A549 (cell line): ENCODE measurements at regions not wholly inside any gene's neighbourhood (a gene's known extent, or its start where the extent isn't known, plus 50 kb on each side); places are given as distances from the start of the nearest gene placed in this dataset.

Source experiments
- ATAC-seq, 2 experiments: fragments of 200-7000 bp in 1 of 2; fragments of >200 bp in 1 of 2; cut with Nextera tagmentation in 1 of 2; cut with Tn5 transposase in 1 of 2; 3 replicates each; pipeline versions ENCODE4 v1.8.0 to v1.9.1; 2018 to 2020; ENCODE audit warnings: mild to moderate bottlenecking in 1 of 2, moderate library complexity in 1 of 2
- CTCF ChIA-PET: fragments of 300-600 bp; sonication (Branson Sonifier 250); formaldehyde crosslinking; extraction: SDS; loops from one replicate; lab custom pipeline; 2021; ENCODE audit warnings: antibody characterized with exemption, inconsistent platforms; lab: Yijun Ruan, JAX
- POLR2A ChIA-PET: fragments of 350-600 bp; formaldehyde crosslinking; extraction: SDS; loops from one replicate; lab custom pipeline; 2021; ENCODE audit warnings: antibody characterized with exemption, inconsistent platforms; lab: Yijun Ruan, JAX
- DNase-seq, 2 experiments: peaks; one replicate each; pipeline versions ENCODE4 v3.0.0 to v3.0.0-alpha.2; 2011 to 2016; ENCODE audit warnings: low read depth in 1 of 2, low spot score in 1 of 2
- FAIRE-seq: peaks from 2 replicates; lab custom pipeline; 2011; peaks lifted over from hg19 to GRCh38; lab: Jason Lieb, UNC
- H3K27ac ChIP-seq, 2 experiments: fragments of >200 bp; sonication (Bioruptor Twin); formaldehyde crosslinking; 3 replicates each; pipeline ENCODE4 v1.5.1; 2016 to 2017
- H3K4me1 ChIP-seq: fragments of >200 bp; sonication (Bioruptor Twin); formaldehyde crosslinking; 3 replicates; pipeline ENCODE4 v1.6.1; 2016
- H3K4me2 ChIP-seq: fragments of >200 bp; sonication (Bioruptor Twin); formaldehyde crosslinking; 3 replicates; pipeline ENCODE4 v1.6.1; 2016
- H3K4me3 ChIP-seq: fragments of >200 bp; sonication (Bioruptor Twin); formaldehyde crosslinking; 3 replicates; pipeline ENCODE4 v1.5.1; 2016
- H3K9me3 ChIP-seq: fragments of >200 bp; sonication (Bioruptor Twin); formaldehyde crosslinking; 3 replicates; pipeline ENCODE4 v1.6.1; 2016
- CBX8 ChIP-seq: fragments of 200-600 bp; sonication (generic); IDR thresholded peaks from 2 replicates; pipeline ENCODE4 v1.6.1; 2016
- CEBPB ChIP-seq, 2 experiments: fragments of >200 bp in 1 of 2; sonication (Bioruptor Twin) in 1 of 2; formaldehyde crosslinking in 1 of 2; IDR thresholded peaks; 2 replicates each; pipeline ENCODE4 v1.6.1; 2012 to 2016
- CHD2 ChIP-seq: fragments of 150-350 bp; IDR thresholded peaks from 2 replicates; pipeline ENCODE4 v1.6.1; 2014; ENCODE audit warnings: low read length; ENCODE audit not compliant: partially characterized antibody
- CHD4 ChIP-seq: fragments of 200-600 bp; sonication (generic); IDR thresholded peaks from 2 replicates; pipeline ENCODE4 v1.6.1; 2016; ENCODE audit warnings: antibody characterized with exemption, mild to moderate bottlenecking, borderline replicate concordance
- ESRRA ChIP-seq: fragments of 150-350 bp; IDR thresholded peaks from 2 replicates; pipeline ENCODE4 v1.6.1; 2014; ENCODE audit warnings: mild to moderate bottlenecking, low read length, borderline replicate concordance
- FOXS1 ChIP-seq: fragments of 250-450 bp; sonication (Bioruptor Pico); IDR thresholded peaks from 2 replicates; pipeline ENCODE4 v1.5.0; 2020; ENCODE audit warnings: mild to moderate bottlenecking, moderate library complexity
- HDAC2 ChIP-seq: fragments of 200-600 bp; sonication (generic); IDR thresholded peaks from 2 replicates; pipeline ENCODE4 v1.6.1; 2016
- HOXA7 ChIP-seq: fragments of 250-450 bp; sonication (Bioruptor Pico); IDR thresholded peaks from 2 replicates; pipeline ENCODE4 v1.5.0; 2020; ENCODE audit warnings: mild to moderate bottlenecking, moderate library complexity
- HOXB5 ChIP-seq: fragments of 250-450 bp; sonication (Bioruptor Pico); IDR thresholded peaks from 2 replicates; pipeline ENCODE4 v1.5.0; 2020; ENCODE audit warnings: mild to moderate bottlenecking, moderate library complexity
- KDM1A ChIP-seq: fragments of 200-600 bp; sonication (generic); IDR thresholded peaks from 2 replicates; pipeline ENCODE4 v1.6.1; 2016; ENCODE audit warnings: low read depth, mild to moderate bottlenecking
- KDM5A ChIP-seq: fragments of 200-600 bp; sonication (generic); IDR thresholded peaks from 2 replicates; pipeline ENCODE4 v1.6.1; 2016; ENCODE audit warnings: antibody characterized with exemption, mild to moderate bottlenecking
- MAFK ChIP-seq: fragments of 450-650 bp; IDR thresholded peaks from 2 replicates; pipeline ENCODE4 v1.6.1; 2014; ENCODE audit not compliant: partially characterized antibody
- MAZ ChIP-seq: fragments of 150-350 bp; IDR thresholded peaks from 2 replicates; pipeline ENCODE4 v1.6.1; 2014; ENCODE audit warnings: antibody characterized with exemption, low read depth, low read length, borderline replicate concordance
- MYC ChIP-seq: IDR thresholded peaks from 2 replicates; pipeline ENCODE4 v1.6.1; 2012; ENCODE audit warnings: mild to moderate bottlenecking, inconsistent platforms, low read length, improper control_type of control experiment, borderline replicate concordance
- NPAS2 ChIP-seq: fragments of 250-450 bp; sonication (Bioruptor Pico); IDR thresholded peaks from 2 replicates; pipeline ENCODE4 v1.8.0; 2022; ENCODE audit warnings: mild to moderate bottlenecking, moderate library complexity, borderline replicate concordance
- PHF8 ChIP-seq: fragments of 200-600 bp; sonication (generic); IDR thresholded peaks from 2 replicates; pipeline ENCODE4 v1.6.1; 2016; ENCODE audit warnings: low read depth, mild to moderate bottlenecking, antibody characterized with exemption, moderate library complexity, borderline replicate concordance
- POLR2A ChIP-seq: IDR thresholded peaks from 2 replicates; pipeline ENCODE4 v1.6.1; 2012; ENCODE audit warnings: mild to moderate bottlenecking, low read length
- POLR2AphosphoS2 ChIP-seq: conservative IDR thresholded peaks from 2 replicates; pipeline ENCODE4 v1.6.1; 2012; ENCODE audit warnings: low read length, improper control_type of control experiment, inconsistent platforms
- RAD21 ChIP-seq, 2 experiments: fragments of >200 bp in 1 of 2; sonication (Bioruptor Twin) in 1 of 2; formaldehyde crosslinking in 1 of 2; IDR thresholded peaks in 1 of 2; conservative IDR thresholded peaks in 1 of 2; 2 replicates in 1 of 2; 3 replicates in 1 of 2; pipeline ENCODE4 v1.6.1; 2012 to 2018; ENCODE audit warnings: inconsistent platforms in 1 of 2
- RCOR1 ChIP-seq: fragments of 150-350 bp; IDR thresholded peaks from 2 replicates; pipeline ENCODE4 v1.6.1; 2014; ENCODE audit warnings: antibody characterized with exemption, low read length, low read depth
- TP53 ChIP-seq: fragments of 250-450 bp; sonication (Bioruptor Pico); IDR thresholded peaks from 2 replicates; pipeline ENCODE4 v1.5.0; 2021; ENCODE audit warnings: mild to moderate bottlenecking, moderate library complexity
- ZC3H11A ChIP-seq: fragments of 450-650 bp; IDR thresholded peaks from 2 replicates; pipeline ENCODE4 v1.6.1; 2014; ENCODE audit warnings: antibody characterized with exemption, mild to moderate bottlenecking
- ZFP36 ChIP-seq: fragments of 450-650 bp; IDR thresholded peaks from 2 replicates; pipeline ENCODE4 v1.6.1; 2014; ENCODE audit warnings: borderline replicate concordance; ENCODE audit not compliant: partially characterized antibody
- WGBS: methylation state at CpG from one replicate; pipeline ENCODE4 v1.1.6; 2017; ENCODE audit errors: missing lambda C conversion rate; 5-methylcytosine and 5-hydroxymethylcytosine counted together
- TF ChIP-seq, protein P1 (sequence below): fragments of 250-450 bp; sonication (Bioruptor Pico); IDR thresholded peaks from 2 replicates; pipeline ENCODE4 v1.5.0; 2021; ENCODE audit warnings: mild to moderate bottlenecking, moderate library complexity, borderline replicate concordance
- TF ChIP-seq, protein P2 (sequence below): fragments of 250-450 bp; sonication (Bioruptor Pico); IDR thresholded peaks from 2 replicates; pipeline ENCODE4 v1.5.0; 2020; ENCODE audit warnings: low read depth, mild to moderate bottlenecking, moderate library complexity
- TF ChIP-seq, protein P3 (sequence below): fragments of >200 bp; sonication (Bioruptor Twin); formaldehyde crosslinking; IDR thresholded peaks from 3 replicates; pipeline ENCODE4 v1.6.1; 2016
- TF ChIP-seq, protein P4 (sequence below): IDR thresholded peaks from 2 replicates; pipeline ENCODE4 v1.6.1; 2012; ENCODE audit warnings: low read depth, borderline replicate concordance
- TF ChIP-seq, protein P5 (sequence below): fragments of 450-650 bp; IDR thresholded peaks from 2 replicates; pipeline ENCODE4 v1.6.1; 2014; ENCODE audit warnings: antibody characterized with exemption

DNA sequence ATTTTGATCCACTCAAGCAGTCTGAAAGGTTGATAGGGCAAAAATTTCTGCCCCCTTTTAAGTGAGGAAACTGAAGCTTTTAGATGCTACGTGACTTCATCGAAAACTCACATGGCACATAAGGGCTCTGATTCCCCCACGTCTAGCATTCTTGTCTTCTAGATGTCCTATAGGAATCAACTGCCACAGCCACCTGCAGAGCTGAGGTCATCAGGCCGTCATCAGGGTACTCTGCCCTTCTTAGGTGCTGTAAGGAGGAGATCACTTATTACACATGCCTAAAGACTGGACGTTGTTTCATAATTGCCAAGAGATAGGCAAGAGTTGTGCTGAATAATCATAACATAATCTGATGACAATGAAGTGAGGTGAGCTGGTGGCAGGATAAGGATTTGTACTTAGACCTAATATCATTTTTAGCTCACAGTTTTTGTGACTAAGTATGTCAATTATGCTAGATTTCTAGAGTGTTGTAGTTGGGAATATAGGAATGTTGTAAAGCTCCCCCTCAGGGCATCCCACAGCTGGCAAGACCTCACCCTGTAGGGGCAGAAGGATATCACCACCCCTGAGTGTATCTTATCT, 349.4 kb downstream of the METTL15 start:
- TF ChIP-seq MAFK, result no peak
- TF ChIP-seq, protein P1, sequence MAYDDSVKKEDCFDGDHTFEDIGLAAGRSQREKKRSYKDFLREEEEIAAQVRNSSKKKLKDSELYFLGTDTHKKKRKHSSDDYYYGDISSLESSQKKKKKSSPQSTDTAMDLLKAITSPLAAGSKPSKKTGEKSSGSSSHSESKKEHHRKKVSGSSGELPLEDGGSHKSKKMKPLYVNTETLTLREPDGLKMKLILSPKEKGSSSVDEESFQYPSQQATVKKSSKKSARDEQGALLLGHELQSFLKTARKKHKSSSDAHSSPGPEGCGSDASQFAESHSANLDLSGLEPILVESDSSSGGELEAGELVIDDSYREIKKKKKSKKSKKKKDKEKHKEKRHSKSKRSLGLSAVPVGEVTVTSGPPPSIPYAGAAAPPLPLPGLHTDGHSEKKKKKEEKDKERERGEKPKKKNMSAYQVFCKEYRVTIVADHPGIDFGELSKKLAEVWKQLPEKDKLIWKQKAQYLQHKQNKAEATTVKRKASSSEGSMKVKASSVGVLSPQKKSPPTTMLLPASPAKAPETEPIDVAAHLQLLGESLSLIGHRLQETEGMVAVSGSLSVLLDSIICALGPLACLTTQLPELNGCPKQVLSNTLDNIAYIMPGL, result no peak
- no peak for TF ChIP-seq CHD2
- no peak for TF ChIP-seq NPAS2 (CRISPR knock-in tag)
- TF ChIP-seq, protein P2, sequence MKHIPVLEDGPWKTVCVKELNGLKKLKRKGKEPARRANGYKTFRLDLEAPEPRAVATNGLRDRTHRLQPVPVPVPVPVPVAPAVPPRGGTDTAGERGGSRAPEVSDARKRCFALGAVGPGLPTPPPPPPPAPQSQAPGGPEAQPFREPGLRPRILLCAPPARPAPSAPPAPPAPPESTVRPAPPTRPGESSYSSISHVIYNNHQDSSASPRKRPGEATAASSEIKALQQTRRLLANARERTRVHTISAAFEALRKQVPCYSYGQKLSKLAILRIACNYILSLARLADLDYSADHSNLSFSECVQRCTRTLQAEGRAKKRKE, result no peak
- TF ChIP-seq KDM5A, result no peak
- TF ChIP-seq MYC, result no peak
- TF ChIP-seq RCOR1, result no peak
- no peak for TF ChIP-seq HOXA7 (CRISPR knock-in tag)
- TF ChIP-seq KDM1A, result no peak
- TF ChIP-seq ZC3H11A, result no peak
- TF ChIP-seq, protein P3, sequence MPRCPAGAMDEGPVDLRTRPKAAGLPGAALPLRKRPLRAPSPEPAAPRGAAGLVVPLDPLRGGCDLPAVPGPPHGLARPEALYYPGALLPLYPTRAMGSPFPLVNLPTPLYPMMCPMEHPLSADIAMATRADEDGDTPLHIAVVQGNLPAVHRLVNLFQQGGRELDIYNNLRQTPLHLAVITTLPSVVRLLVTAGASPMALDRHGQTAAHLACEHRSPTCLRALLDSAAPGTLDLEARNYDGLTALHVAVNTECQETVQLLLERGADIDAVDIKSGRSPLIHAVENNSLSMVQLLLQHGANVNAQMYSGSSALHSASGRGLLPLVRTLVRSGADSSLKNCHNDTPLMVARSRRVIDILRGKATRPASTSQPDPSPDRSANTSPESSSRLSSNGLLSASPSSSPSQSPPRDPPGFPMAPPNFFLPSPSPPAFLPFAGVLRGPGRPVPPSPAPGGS, result no peak
- TF ChIP-seq POLR2A, result no peak
- TF ChIP-seq POLR2AphosphoS2, result no peak
- WGBS, result 75% methylated on average over 5 of the region's 5 CpGs
- Histone ChIP-seq H3K4me2 (no peak overlapping the region), H3K27ac (no peak overlapping the region), H3K4me1 (peaks cover 15% of the 10 kb centered on the region), H3K9me3 (no peaks in the 10 kb centered on the region), H3K4me3 (no peak overlapping the region)
- ChIA-PET CTCF (interaction anchor here (1.2 kb wide), 1 partner anchor 14 kb away, joined by 3 read pairs; no protein-coding TSS in a partner anchor), POLR2A (no interaction called here)
- ATAC-seq (no peak), DNase-seq (no peak), FAIRE-seq (no peak)

DNA sequence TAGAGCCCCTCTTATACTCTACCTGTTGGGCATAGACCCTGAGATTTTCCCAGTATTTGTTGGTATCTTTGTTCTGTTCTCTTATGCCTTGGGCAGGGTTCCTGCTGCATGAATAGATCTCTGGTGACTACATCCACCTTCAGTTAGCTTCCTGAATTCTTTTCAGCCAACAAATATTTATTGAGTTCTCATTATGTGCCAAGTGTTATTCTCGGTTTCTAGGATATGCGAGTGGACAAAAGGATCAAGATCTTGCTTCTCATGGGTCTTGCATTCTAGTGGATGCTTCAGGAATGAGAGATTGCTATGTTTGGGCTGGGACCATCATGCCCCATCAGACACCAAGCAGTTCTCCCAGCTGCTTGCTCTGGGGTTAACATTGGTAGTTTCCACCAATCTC, 340.0 kb downstream of the METTL15 start:
- ChIA-PET CTCF (no interaction called here), POLR2A (no interaction called here)
- no peak for FAIRE-seq

More for the DNA sequence above, 340.0 kb downstream of the METTL15 start:
- Histone ChIP-seq H3K4me2 (no peak overlapping the region), H3K4me1 (peaks cover 4% of the 10 kb centered on the region; the same call in 2 of the 3 replicates), H3K9me3 (no peaks in the 10 kb centered on the region), H3K27ac (peak overlapping the region in 1 of 2 experiments; percentile 31; a peak in 1 of 6 replicates), H3K4me3 (no peak overlapping the region)
- 73% methylated on average over 2 of the region's 2 CpGs for WGBS
- ATAC-seq, result no peak
- DNase-seq, result peak in 1 of 2 experiments; percentile 2
- no peak for TF ChIP-seq CEBPB (IDR thresholded peaks at IDR 0.05)
- TF ChIP-seq CBX8, result no peak
- TF ChIP-seq POLR2A, result no peak
- TF ChIP-seq, protein P3, result no peak
- TF ChIP-seq FOXS1, result no peak
- no peak for TF ChIP-seq HDAC2
- TF ChIP-seq PHF8, result no peak
- TF ChIP-seq, protein P4, sequence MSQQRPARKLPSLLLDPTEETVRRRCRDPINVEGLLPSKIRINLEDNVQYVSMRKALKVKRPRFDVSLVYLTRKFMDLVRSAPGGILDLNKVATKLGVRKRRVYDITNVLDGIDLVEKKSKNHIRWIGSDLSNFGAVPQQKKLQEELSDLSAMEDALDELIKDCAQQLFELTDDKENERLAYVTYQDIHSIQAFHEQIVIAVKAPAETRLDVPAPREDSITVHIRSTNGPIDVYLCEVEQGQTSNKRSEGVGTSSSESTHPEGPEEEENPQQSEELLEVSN, result no peak
- no peak for TF ChIP-seq RAD21 (conservative IDR thresholded peaks at IDR 0.05 in 1 of 2, IDR thresholded peaks at IDR 0.05 in 1 of 2)
- TF ChIP-seq TP53 (CRISPR knock-in tag), result no peak
- no peak for TF ChIP-seq KDM5A
- TF ChIP-seq HOXB5 (CRISPR knock-in tag), result no peak
- TF ChIP-seq ZFP36, result no peak
- TF ChIP-seq, protein P5, sequence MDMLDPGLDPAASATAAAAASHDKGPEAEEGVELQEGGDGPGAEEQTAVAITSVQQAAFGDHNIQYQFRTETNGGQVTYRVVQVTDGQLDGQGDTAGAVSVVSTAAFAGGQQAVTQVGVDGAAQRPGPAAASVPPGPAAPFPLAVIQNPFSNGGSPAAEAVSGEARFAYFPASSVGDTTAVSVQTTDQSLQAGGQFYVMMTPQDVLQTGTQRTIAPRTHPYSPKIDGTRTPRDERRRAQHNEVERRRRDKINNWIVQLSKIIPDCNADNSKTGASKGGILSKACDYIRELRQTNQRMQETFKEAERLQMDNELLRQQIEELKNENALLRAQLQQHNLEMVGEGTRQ, result no peak
- no peak for TF ChIP-seq MAZ
- no peak for TF ChIP-seq ESRRA
- TF ChIP-seq CHD4, result no peak
- TF ChIP-seq RCOR1, result no peak
- no peak for TF ChIP-seq KDM1A
